DMS114 treated with DMSO at 0.1 percent for 48 hours (cell line): ENCODE measurements at regions not wholly inside any gene's neighbourhood (a gene's known extent, or its start where the extent isn't known, plus 50 kb on each side); places are given as distances from the start of the nearest gene placed in this dataset.
"Not testable (repeated sequence)": the region's sequence is repeated elsewhere in the genome, so short reads cannot be mapped to it uniquely, and the experiment has no call there.

Experiments used
- DNase-seq: peaks from one replicate; lab custom pipeline; 2025; ENCODE audit not compliant: unreplicated experiment; lab: John Stamatoyannopoulos, UW

DNA sequence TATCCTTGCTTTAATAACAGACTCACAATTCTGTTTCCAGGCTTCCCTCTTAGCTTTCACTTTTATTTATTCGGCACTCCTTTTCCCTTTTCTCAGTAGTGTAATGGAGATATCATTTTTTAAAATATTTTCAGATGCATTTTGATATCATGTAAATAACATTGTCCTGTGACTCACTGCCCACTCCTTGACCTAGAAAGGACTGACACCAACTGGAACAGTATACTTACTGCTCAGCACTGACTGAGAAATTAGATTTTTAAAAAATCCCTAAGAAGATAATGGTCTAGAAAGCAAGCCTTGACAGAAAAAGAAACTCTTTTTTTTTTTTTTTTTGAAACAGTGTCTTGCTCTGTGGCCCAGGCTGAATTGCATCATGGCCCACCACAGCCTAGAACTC lies 118.0 kb upstream of the FSCB start:
- DNase-seq, result no peak

GRCh38 chr14:44620121-44621019 lies 113.3 kb upstream of the FSCB start:
- no peak for DNase-seq

DNA sequence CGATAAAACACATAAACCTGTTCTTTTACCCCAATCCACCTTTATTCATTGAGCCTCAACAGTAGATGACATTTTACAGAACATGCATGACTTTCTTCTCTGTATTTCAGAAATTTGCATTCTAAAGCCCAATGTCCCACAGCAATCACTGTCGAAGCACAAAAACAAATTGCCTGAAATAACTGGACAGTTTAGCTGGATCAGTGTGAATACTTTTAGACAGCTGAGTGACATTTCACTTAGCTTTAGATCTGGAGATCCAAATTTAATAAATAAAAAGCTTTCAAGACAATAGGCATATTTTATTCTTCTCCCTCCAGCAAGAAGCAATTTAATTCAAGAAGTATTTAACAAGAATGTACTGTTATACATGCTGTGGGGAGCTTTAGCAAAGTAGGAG lies 109.1 kb upstream of the FSCB start:
- DNase-seq, result no peak

DNA sequence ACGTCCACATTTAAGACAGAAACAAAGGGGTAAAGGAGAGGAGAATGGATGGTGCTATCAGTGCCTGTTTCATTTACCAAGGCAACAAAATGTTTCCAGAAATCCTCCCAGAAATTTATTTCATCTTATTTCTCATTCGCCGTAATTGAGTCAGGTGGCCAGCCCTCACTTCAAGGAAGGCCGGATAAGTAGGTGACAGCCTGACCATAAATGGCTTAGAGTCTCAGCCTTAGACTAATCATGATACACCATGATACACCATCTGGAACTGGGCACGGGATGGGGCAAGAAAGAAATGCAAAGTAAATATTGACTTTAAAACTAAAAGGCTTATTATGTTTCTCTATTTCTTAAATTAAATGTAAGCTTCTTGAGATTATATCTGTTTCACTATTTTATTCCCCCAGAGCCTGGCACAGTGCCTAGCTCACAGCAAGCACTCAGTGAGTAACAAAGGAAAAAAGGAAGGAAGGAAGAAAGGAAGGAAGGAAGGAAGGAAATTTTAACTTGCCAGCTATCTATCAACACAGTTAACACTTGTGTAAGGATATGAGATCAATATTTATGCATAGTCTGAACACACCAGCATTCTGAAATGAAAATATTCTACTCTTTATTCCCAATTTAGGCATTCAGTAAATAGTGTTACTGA lies 106.1 kb upstream of the FSCB start:
- no peak for DNase-seq

DNA sequence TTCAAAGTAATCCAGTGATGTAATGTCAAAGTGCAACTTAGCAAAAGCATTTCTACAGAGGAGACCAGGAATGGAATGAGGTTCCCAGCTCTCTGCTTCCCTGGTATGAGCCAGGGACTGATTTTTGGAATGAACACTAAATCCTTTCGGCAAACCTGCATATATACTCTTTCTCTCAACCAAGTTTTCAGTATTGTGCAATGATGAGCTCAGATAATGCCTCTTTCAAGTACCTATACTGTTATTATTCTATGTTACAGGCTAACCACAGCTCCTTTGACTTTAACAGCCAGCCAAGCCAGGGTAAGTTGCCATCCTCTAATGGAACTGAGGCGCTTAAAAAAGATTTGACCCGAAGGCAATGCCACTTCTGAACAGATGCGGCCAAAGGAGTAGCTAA lies 104.9 kb upstream of the FSCB start:
- no peak for DNase-seq

GRCh38 chr14:44609876-44610510 lies 102.9 kb upstream of the FSCB start:
- DNase-seq, result no peak

- no peak for DNase-seq
These were observed 102.1 kb upstream of the FSCB start for GRCh38 chr14:44609201-44609600.

DNA sequence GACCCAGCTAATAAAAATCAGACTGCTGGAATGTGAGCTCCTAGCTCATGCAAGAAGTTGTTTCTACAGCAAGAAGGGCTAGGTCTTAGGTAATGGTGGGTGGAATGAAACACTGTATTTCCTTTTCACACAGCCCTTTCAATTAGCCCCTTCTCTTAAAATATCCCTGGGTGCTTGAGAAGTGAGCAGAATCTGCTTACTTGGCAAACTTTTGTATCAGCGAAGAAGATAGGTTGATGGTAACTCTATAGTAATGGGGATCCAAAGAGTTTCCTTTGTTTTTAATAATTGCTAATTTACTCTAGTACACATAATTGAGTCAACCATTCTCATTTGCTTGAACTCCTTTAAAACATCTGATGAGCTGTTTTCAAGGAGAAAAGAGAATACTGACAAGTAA lies 100.6 kb upstream of the FSCB start:
- no peak for DNase-seq

DNA sequence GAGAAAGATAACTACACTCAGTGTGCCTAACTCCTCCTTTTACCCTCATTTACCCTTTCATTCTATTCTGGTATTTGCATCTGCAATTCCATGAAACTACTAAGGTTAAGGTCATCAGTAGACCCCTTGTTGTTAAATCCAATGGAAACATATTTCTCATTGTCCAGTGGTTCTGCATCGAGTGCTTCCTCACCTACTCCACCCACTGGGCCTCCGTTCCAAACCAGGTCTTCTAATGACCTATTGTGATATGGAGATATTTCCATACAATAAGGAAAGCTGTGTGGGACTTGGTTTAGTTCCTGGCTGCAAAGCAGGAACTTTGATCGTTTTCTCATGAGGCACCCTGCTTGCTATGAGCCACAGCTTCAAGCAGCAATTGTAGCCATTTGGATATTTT lies 99.5 kb upstream of the FSCB start:
- no peak for DNase-seq

DNA sequence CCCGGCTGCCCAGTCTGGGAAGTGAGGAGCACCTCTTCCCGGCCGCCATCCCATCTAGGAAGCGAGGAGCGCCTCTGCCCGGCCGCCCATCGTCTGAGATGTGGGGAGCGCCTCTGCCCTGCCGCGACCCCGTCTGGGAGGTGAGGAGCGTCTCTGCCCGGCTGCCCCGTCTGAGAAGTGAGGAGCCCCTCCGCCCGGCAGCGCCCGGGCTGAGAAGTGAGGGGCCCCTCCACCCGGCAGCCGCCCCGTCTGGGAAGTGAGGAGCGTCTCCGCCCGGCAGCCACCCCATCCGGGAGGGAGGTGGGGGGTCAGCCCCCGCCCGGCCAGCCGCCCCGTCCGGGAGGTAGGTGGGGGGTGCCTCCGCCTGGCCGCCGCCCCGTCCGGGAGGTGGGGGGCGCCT lies 94.2 kb upstream of the FSCB start:
- DNase-seq, result not testable (repeated sequence)

DNA sequence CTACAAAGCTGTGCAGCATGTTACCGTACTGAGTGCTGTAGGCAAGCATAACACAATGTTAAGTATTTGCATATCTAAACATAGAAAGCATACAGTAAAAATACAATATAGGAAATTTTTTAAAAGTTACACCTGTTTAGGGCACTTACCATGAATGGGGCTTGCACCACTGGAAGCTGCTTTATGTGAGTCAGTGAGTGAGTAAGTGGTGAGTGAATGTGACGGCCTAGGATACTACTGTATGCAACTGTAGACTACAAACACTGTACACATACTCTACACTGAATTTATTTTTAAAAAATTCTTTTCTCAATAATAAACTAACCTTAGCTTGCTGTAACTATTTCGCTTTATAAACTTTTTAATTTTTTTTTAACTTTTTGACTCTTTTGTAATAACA lies 82.1 kb upstream of the FSCB start:
- no peak for DNase-seq

- no peak for DNase-seq
These were observed 79.8 kb upstream of the FSCB start for GRCh38 chr14:44586910-44587309.

GRCh38 chr14:44576356-44576755 lies 69.3 kb upstream of the FSCB start:
- DNase-seq, result no peak

- DNase-seq, result no peak
These were observed 60.9 kb upstream of the FSCB start for GRCh38 chr14:44567997-44568396.

- no peak for DNase-seq
These were observed 58.9 kb upstream of the FSCB start for GRCh38 chr14:44565968-44566367.

DNA sequence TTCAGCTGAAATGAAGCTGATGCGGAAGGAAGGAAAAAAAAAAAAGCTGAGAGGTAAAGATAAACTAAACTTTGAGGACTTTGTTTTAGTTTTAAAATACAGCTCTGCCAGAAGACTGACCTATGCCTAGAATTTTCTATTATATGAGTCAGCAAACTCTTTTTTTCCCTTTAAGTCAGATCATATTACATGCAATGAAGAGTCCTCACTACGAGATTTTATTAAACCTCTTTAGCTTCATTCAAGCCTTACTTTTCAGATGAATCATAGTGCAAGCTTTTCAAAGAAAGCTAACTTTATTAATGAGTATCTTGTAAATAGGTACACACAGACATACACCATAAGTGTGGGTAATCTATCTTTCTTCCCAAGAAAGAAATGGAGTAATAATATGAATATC lies 57.8 kb upstream of the FSCB start:
- no peak for DNase-seq
